Progenitor cell of endocrine pancreas (in vitro differentiated cells): ENCODE measurements at regions not wholly inside any gene's neighbourhood (a gene's known extent, or its start where the extent isn't known, plus 50 kb on each side); places are given as distances from the start of the nearest gene placed in this dataset.

Experiments used
- DNase-seq: peaks from one replicate; pipeline ENCODE4 v3.0.0; 2021; ENCODE audit warnings: low spot score; ENCODE audit not compliant: unreplicated experiment
- H3K27ac Mint-ChIP-seq: 2 replicates; pipeline ENCODE4 v1.8.0; 2021; ENCODE audit warnings: mild to moderate bottlenecking, moderate library complexity, mixed read lengths
- H3K27me3 Mint-ChIP-seq: 2 replicates; pipeline ENCODE4 v1.8.0; 2021; ENCODE audit warnings: mixed read lengths
- H3K36me3 Mint-ChIP-seq: 2 replicates; pipeline ENCODE4 v1.8.0; 2022; ENCODE audit warnings: mixed read lengths; ENCODE audit not compliant: insufficient read depth
- H3K4me1 Mint-ChIP-seq: 2 replicates; pipeline ENCODE4 v1.8.0; 2021; ENCODE audit warnings: low read depth, mixed read lengths
- H3K4me3 Mint-ChIP-seq: 2 replicates; pipeline ENCODE4 v1.8.0; 2021; ENCODE audit warnings: low read depth, mild to moderate bottlenecking, moderate library complexity, mixed read lengths
- H3K9me3 Mint-ChIP-seq: 2 replicates; pipeline ENCODE4 v1.8.0; 2021; ENCODE audit warnings: low read depth, mixed read lengths
- TF ChIP-seq, protein P1 (sequence below): fragments of 200-600 bp; sonication (generic); IDR thresholded peaks from one replicate; pipeline ENCODE4 v1.5.0; 2021; ENCODE audit warnings: antibody characterized with exemption, mild to moderate bottlenecking; ENCODE audit not compliant: unreplicated experiment

DNA sequence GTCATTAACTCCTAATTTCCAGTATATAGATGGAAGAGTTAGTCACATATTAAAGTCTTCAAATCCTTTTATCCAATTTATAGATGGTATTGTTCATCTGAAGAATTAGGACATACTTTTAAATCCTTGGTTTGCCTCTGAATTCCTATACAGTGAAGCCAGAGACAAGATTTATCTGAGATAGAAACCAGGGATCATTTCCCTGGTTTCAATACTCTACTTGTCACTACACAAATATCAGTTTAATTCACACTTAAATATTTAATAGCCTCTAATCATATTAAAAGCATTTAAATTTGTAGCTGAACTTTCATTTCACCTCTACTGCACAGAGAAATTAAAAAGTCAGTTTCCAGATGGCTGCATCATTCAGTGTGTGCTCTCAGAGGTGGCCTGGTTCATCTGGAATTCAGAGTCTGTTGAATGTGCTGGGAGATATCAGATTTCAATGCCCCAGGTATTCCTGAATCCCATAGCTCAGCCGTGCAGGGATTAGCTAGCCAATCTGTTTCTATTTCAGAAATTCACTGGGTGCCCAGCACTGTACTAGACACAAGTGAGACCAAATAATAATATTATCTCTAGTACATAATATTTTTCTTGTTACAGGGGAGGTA is 344.3 kb downstream of the AASDHPPT start:
- DNase-seq, result no peak
- H3K9me3 Mint-ChIP-seq, result no peaks in the 10 kb centered on the region
- H3K36me3 Mint-ChIP-seq, result no peaks in the 10 kb centered on the region

GRCh38 chr11:106422583-106422982 is 345.1 kb downstream of the AASDHPPT start:
- Mint-ChIP-seq H3K36me3 (no peaks in the 10 kb centered on the region), H3K9me3 (no peaks in the 10 kb centered on the region), H3K4me1 (peaks cover 1% of the 10 kb centered on the region), H3K27ac (no peak overlapping the region), H3K27me3 (no peaks in the 10 kb centered on the region), H3K4me3 (no peak overlapping the region)
- TF ChIP-seq, protein P1, sequence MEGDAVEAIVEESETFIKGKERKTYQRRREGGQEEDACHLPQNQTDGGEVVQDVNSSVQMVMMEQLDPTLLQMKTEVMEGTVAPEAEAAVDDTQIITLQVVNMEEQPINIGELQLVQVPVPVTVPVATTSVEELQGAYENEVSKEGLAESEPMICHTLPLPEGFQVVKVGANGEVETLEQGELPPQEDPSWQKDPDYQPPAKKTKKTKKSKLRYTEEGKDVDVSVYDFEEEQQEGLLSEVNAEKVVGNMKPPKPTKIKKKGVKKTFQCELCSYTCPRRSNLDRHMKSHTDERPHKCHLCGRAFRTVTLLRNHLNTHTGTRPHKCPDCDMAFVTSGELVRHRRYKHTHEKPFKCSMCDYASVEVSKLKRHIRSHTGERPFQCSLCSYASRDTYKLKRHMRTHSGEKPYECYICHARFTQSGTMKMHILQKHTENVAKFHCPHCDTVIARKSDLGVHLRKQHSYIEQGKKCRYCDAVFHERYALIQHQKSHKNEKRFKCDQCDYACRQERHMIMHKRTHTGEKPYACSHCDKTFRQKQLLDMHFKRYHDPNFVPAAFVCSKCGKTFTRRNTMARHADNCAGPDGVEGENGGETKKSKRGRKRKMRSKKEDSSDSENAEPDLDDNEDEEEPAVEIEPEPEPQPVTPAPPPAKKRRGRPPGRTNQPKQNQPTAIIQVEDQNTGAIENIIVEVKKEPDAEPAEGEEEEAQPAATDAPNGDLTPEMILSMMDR, result no peak
- no peak for DNase-seq

More for the DNA sequence above, 344.3 kb downstream of the AASDHPPT start:
- no peak overlapping the region for H3K27ac Mint-ChIP-seq
- TF ChIP-seq, protein P1, result no peak
- H3K4me3 Mint-ChIP-seq, result no peak overlapping the region
- peaks cover 1% of the 10 kb centered on the region for H3K4me1 Mint-ChIP-seq
- no peaks in the 10 kb centered on the region for H3K27me3 Mint-ChIP-seq

- Mint-ChIP-seq H3K36me3 (no peaks in the 10 kb centered on the region), H3K4me1 (peaks cover 1% of the 10 kb centered on the region), H3K4me3 (no peak overlapping the region), H3K27me3 (no peaks in the 10 kb centered on the region), H3K27ac (no peak overlapping the region), H3K9me3 (no peaks in the 10 kb centered on the region)
- TF ChIP-seq, protein P1, result no peak
- no peak for DNase-seq
These were observed 346.6 kb downstream of the AASDHPPT start for GRCh38 chr11:106424111-106424510.

DNA sequence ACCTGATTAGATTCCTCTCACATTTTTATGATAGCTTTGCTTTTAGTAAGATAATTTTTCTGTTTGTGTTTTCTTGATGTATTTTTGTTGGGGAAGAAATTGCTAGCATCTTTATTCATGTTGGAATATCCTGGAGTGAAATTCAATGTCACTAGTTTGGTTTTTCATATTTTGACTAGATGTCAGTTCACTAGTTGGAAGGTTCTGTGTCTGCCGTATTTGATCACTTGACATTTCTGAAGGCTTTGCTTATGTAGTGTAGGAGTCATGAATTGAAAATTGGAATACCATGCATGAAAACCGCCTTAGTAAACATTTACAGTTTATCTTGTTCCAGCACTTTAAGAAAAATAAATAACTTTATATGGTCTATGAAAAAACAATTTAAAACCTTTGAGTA is 348.4 kb downstream of the AASDHPPT start:
- Mint-ChIP-seq H3K27me3 (no peaks in the 10 kb centered on the region), H3K36me3 (no peaks in the 10 kb centered on the region), H3K27ac (no peak overlapping the region), H3K4me1 (peaks cover 1% of the 10 kb centered on the region), H3K4me3 (no peak overlapping the region), H3K9me3 (no peaks in the 10 kb centered on the region)
- TF ChIP-seq, protein P1, result no peak
- DNase-seq, result no peak

- Mint-ChIP-seq H3K9me3 (no peaks in the 10 kb centered on the region), H3K27ac (no peak overlapping the region), H3K27me3 (no peaks in the 10 kb centered on the region), H3K36me3 (no peaks in the 10 kb centered on the region), H3K4me1 (peaks cover 1% of the 10 kb centered on the region), H3K4me3 (no peak overlapping the region)
- DNase-seq, result no peak
- TF ChIP-seq, protein P1, result no peak
These were observed 349.2 kb downstream of the AASDHPPT start for GRCh38 chr11:106426696-106427095.
